ENCODE measurements at regions not wholly inside any gene's neighbourhood (a gene's known extent, or its start where the extent isn't known, plus 50 kb on each side); places are given as distances from the start of the nearest gene placed in this dataset.
"Not testable (repeated sequence)": the region's sequence is repeated elsewhere in the genome, so short reads cannot be mapped to it uniquely, and the experiment has no call there.

- TF ChIP-seq, protein P1, sequence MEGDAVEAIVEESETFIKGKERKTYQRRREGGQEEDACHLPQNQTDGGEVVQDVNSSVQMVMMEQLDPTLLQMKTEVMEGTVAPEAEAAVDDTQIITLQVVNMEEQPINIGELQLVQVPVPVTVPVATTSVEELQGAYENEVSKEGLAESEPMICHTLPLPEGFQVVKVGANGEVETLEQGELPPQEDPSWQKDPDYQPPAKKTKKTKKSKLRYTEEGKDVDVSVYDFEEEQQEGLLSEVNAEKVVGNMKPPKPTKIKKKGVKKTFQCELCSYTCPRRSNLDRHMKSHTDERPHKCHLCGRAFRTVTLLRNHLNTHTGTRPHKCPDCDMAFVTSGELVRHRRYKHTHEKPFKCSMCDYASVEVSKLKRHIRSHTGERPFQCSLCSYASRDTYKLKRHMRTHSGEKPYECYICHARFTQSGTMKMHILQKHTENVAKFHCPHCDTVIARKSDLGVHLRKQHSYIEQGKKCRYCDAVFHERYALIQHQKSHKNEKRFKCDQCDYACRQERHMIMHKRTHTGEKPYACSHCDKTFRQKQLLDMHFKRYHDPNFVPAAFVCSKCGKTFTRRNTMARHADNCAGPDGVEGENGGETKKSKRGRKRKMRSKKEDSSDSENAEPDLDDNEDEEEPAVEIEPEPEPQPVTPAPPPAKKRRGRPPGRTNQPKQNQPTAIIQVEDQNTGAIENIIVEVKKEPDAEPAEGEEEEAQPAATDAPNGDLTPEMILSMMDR (IDR thresholded peaks at IDR 0.05) = not testable (repeated sequence)
- not testable (repeated sequence) for TF ChIP-seq RCOR1 (IDR thresholded peaks at IDR 0.05; ENCODE audit: low read depth, low read length); POLR2A (IDR thresholded peaks at IDR 0.05; ENCODE audit: low read length); MAZ (IDR thresholded peaks at IDR 0.05; ENCODE audit: borderline replicate concordance, low read depth, low read length); RARB (CRISPR knock-in tag; IDR thresholded peaks at IDR 0.05); HOXB13 (CRISPR knock-in tag; IDR thresholded peaks at IDR 0.05; ENCODE audit: low read depth); CHD2 (IDR thresholded peaks at IDR 0.05; ENCODE audit: low read length, partially characterized antibody); ZSCAN20 (CRISPR knock-in tag; IDR thresholded peaks at IDR 0.05); ZFP36 (IDR thresholded peaks at IDR 0.05; ENCODE audit: borderline replicate concordance, partially characterized antibody); RFX5 (IDR thresholded peaks at IDR 0.05); CBX8 (IDR thresholded peaks at IDR 0.05)
- TF ChIP-seq, protein P2, sequence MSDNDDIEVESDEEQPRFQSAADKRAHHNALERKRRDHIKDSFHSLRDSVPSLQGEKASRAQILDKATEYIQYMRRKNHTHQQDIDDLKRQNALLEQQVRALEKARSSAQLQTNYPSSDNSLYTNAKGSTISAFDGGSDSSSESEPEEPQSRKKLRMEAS (IDR thresholded peaks at IDR 0.05) = not testable (repeated sequence)
- TF ChIP-seq RAD21 (conservative IDR thresholded peaks at IDR 0.05 in 1 of 2, IDR thresholded peaks at IDR 0.05 in 1 of 2) = peak in 1 of 2 experiments; percentile 13; a peak in 1 of 5 replicates
- TF ChIP-seq, protein P3, sequence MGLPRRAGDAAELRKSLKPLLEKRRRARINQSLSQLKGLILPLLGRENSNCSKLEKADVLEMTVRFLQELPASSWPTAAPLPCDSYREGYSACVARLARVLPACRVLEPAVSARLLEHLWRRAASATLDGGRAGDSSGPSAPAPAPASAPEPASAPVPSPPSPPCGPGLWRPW (IDR thresholded peaks at IDR 0.05) = not testable (repeated sequence)
Observed at GRCh38 chr4:49512641-49513545, 526.8 kb downstream of the CWH43 start.

Measured in A549 (cell line).